Testis (tissue), 2 donors: ENCODE measurements at regions not wholly inside any gene's neighbourhood (a gene's known extent, or its start where the extent isn't known, plus 50 kb on each side); places are given as distances from the start of the nearest gene placed in this dataset.

Experiments
- CTCF ChIP-seq, 3 experiments: fragments of 450-650 bp in 2 of 3; fragments of 200-600 bp in 1 of 3; sonication (generic) in 1 of 3; IDR thresholded peaks; one replicate each; pipeline ENCODE4 v1.5.1; 2016 to 2019; ENCODE audit warnings: antibody characterized with exemption in 3 of 3, mild to moderate bottlenecking in 2 of 3, moderate library complexity in 1 of 3
- POLR2A ChIP-seq: fragments of 450-650 bp; IDR thresholded peaks from one replicate; pipeline ENCODE4 v1.6.1; 2017; ENCODE audit warnings: antibody characterized with exemption, mild to moderate bottlenecking, moderate library complexity

- no peak for TF ChIP-seq CTCF (IDR thresholded peaks at IDR 0.05)
- no peak for TF ChIP-seq POLR2A
These were observed 322.9 kb upstream of the RPS23 start for GRCh38 chr5:82601077-82601476.
